Hepatocyte (in vitro differentiated cells): ENCODE measurements at regions not wholly inside any gene's neighbourhood (a gene's known extent, or its start where the extent isn't known, plus 50 kb on each side); places are given as distances from the start of the nearest gene placed in this dataset.

Experiments used
- CTCF ChIP-seq: fragments of 200-600 bp; sonication (generic); IDR thresholded peaks from 2 replicates; pipeline ENCODE4 v1.5.1; 2016; ENCODE audit warnings: antibody characterized with exemption, mild to moderate bottlenecking; ENCODE audit not compliant: poor library complexity
- EZH2phosphoT487 ChIP-seq: fragments of 200-600 bp; sonication (generic); IDR thresholded peaks from one replicate; pipeline ENCODE4 v1.6.1; 2018; ENCODE audit warnings: antibody characterized with exemption, mild to moderate bottlenecking, low read depth, moderate library complexity; ENCODE audit not compliant: unreplicated experiment, severe bottlenecking

- no peak for TF ChIP-seq CTCF
- peak; percentile 19 for TF ChIP-seq EZH2phosphoT487
These were observed 173.8 kb upstream of the SOX1 start for GRCh38 chr13:111893071-111893606.
